Muscle of leg (tissue), 3 donors: ENCODE measurements at regions not wholly inside any gene's neighbourhood (a gene's known extent, or its start where the extent isn't known, plus 50 kb on each side); places are given as distances from the start of the nearest gene placed in this dataset.
A peak's percentile ranks its signal among the peaks of the same experiment; 100 is the strongest.

ENCODE experiments used
- DNase-seq: peaks from one replicate; pipeline ENCODE4 v3.0.0; 2013
- H3K27ac ChIP-seq: one replicate; pipeline ENCODE4 v1.5.1; 2013; ENCODE audit warnings: mild to moderate bottlenecking, low read length, control low read depth
- H3K27me3 ChIP-seq: one replicate; pipeline ENCODE4 v1.6.1; 2013; ENCODE audit warnings: low read length; ENCODE audit not compliant: control insufficient read depth, insufficient read depth
- H3K36me3 ChIP-seq: one replicate; pipeline ENCODE4 v1.6.1; 2013; ENCODE audit warnings: low read length; ENCODE audit not compliant: control insufficient read depth, insufficient read depth
- H3K4me1 ChIP-seq: one replicate; pipeline ENCODE4 v1.6.1; 2013; ENCODE audit warnings: low read length; ENCODE audit not compliant: control insufficient read depth, insufficient read depth
- H3K4me3 ChIP-seq: one replicate; pipeline ENCODE4 v1.5.1; 2013; ENCODE audit warnings: low read length, control low read depth
- H3K9me3 ChIP-seq: replicated peaks from 2 replicates; pipeline ENCODE4 v1.6.1; 2013; ENCODE audit warnings: low read depth, low read length; ENCODE audit not compliant: control insufficient read depth
- WGBS: methylation state at CpG from one replicate; pipeline ENCODE4 v1.1.5; 2013; ENCODE audit warnings: missing lambda C conversion rate; ENCODE audit not compliant: insufficient coverage; 5-methylcytosine and 5-hydroxymethylcytosine counted together

- Histone ChIP-seq H3K4me1 (no peaks in the 10 kb centered on the region), H3K27me3 (no peaks in the 10 kb centered on the region), H3K9me3 (peaks cover 2% of the 10 kb centered on the region), H3K36me3 (no peaks in the 10 kb centered on the region), H3K4me3 (no peak overlapping the region), H3K27ac (no peak overlapping the region)
- 63% methylated on average over 1 of the region's 3 CpGs for WGBS
- DNase-seq: peak; percentile 5
Measured at GRCh38 chr16:63816276-63816675, 1305.6 kb downstream of the CDH11 start.

DNA sequence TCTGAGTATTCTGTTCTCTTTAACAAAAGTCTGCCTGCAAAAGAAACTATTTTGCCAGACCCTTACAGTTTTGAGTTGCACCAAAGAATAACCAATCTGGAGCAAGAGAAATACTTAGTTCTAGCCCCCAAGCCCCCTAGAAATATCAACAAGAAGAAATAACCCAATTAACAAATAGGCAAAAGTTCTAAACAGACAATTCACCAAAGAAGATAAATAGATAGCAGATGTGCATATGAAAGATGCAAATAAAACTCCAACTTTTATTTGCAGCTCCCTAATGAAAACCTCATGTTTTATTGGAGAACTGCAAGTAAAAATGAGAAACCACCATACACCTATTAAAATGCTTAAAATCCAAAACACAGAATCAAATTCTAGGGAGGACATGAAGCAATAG is 1308.0 kb downstream of the CDH11 start:
- Histone ChIP-seq H3K4me1 (no peaks in the 10 kb centered on the region), H3K4me3 (no peak overlapping the region), H3K36me3 (no peaks in the 10 kb centered on the region), H3K27me3 (no peaks in the 10 kb centered on the region), H3K9me3 (no peaks in the 10 kb centered on the region), H3K27ac (no peak overlapping the region)
- peak; percentile 24 for DNase-seq

DNA sequence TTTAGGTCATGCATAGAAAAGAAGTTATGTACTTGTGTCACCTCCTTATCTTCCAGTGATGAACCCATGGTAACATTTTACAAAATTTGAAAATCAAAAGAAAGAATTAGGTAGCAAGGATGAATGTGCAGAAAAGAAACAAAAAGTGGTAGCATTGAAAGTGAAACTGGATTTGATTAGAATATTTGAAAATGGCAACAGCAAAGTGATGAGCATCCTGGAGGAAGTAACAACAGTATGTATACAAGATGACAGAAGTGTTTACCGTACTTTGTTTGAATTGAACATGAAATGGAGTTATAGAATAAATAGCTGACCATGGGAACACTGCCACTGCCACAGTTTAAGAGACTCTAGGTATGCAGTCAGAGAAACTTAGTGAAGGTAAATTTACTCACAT is 1313.1 kb downstream of the CDH11 start:
- H3K9me3 ChIP-seq: no peaks in the 10 kb centered on the region
- H3K4me1 ChIP-seq: no peaks in the 10 kb centered on the region
- no CpG with 5 or more reads among the region's 1 CpG for WGBS
- no peak overlapping the region for H3K27ac ChIP-seq
- no peaks in the 10 kb centered on the region for H3K36me3 ChIP-seq
- no peak overlapping the region for H3K4me3 ChIP-seq
- no peak for DNase-seq
- no peaks in the 10 kb centered on the region for H3K27me3 ChIP-seq

DNA sequence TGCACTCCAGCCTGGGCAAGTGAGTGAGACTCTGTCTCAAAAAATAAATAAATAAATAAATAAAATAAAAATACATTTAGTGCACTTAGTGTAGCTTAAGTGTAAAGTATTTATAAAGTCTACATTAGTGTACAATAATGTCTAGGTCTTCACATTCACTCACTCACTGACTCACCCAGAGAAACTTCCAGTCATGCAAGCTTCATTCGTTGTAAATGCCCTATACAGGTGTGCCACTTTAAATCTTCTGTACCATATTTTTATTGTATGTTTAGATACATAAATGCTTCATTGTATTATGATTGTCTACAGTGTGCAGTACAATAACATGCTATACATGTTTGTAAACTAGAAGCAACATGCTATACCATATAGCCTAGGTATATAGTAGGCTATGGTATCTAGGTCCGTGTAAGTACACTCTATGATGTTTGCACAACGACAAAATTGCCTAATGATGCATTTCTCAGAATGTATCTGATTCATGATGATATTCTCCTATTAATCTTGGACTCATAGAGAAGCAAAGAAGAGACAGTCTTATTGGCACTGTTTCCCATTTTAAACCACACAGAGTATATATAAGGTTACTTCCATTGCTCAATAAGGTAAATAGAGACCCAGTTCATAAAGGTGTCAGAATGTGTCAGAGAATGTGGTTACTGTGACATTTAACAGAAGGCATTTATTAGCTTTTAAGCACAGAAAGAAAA is 1314.9 kb downstream of the CDH11 start:
- DNase-seq: no peak
- H3K4me1 ChIP-seq: no peaks in the 10 kb centered on the region
- no peak overlapping the region for H3K4me3 ChIP-seq
- H3K9me3 ChIP-seq: no peaks in the 10 kb centered on the region
- H3K36me3 ChIP-seq: no peaks in the 10 kb centered on the region
- no CpG with 5 or more reads among the region's 3 CpGs for WGBS
- H3K27ac ChIP-seq: no peak overlapping the region
- H3K27me3 ChIP-seq: no peaks in the 10 kb centered on the region

GRCh38 chr16:63804126-63804525 is 1317.7 kb downstream of the CDH11 start:
- Histone ChIP-seq H3K27me3 (no peaks in the 10 kb centered on the region), H3K9me3 (no peaks in the 10 kb centered on the region), H3K4me3 (no peak overlapping the region), H3K36me3 (no peaks in the 10 kb centered on the region), H3K27ac (no peak overlapping the region), H3K4me1 (no peaks in the 10 kb centered on the region)
- no peak for DNase-seq
- no CpG with 5 or more reads among the region's 2 CpGs for WGBS

GRCh38 chr16:63789603-63790002 is 1332.3 kb downstream of the CDH11 start:
- Histone ChIP-seq H3K36me3 (no peaks in the 10 kb centered on the region), H3K9me3 (peaks cover 19% of the 10 kb centered on the region), H3K4me1 (no peaks in the 10 kb centered on the region), H3K27ac (no peak overlapping the region), H3K27me3 (no peaks in the 10 kb centered on the region), H3K4me3 (no peak overlapping the region)
- DNase-seq: no peak
- WGBS: 60% methylated on average over 1 of the region's 2 CpGs

GRCh38 chr16:63787014-63787413 is 1334.8 kb downstream of the CDH11 start:
- Histone ChIP-seq H3K4me1 (no peaks in the 10 kb centered on the region), H3K27ac (no peak overlapping the region), H3K36me3 (no peaks in the 10 kb centered on the region), H3K4me3 (no peak overlapping the region), H3K9me3 (peaks cover 19% of the 10 kb centered on the region), H3K27me3 (no peaks in the 10 kb centered on the region)
- DNase-seq: no peak
- WGBS: no CpG with 5 or more reads among the region's 1 CpG

GRCh38 chr16:63785170-63785569 is 1336.7 kb downstream of the CDH11 start:
- Histone ChIP-seq H3K36me3 (no peaks in the 10 kb centered on the region), H3K27me3 (no peaks in the 10 kb centered on the region), H3K4me3 (no peak overlapping the region), H3K27ac (no peak overlapping the region), H3K4me1 (no peaks in the 10 kb centered on the region), H3K9me3 (peaks cover 19% of the 10 kb centered on the region)
- 100% methylated on average over 1 of the region's 2 CpGs for WGBS
- no peak for DNase-seq

- no peak overlapping the region for H3K27ac ChIP-seq
- DNase-seq: no peak
- H3K27me3 ChIP-seq: no peaks in the 10 kb centered on the region
- no peaks in the 10 kb centered on the region for H3K9me3 ChIP-seq
- no peak overlapping the region for H3K4me3 ChIP-seq
- no peaks in the 10 kb centered on the region for H3K4me1 ChIP-seq
- no peaks in the 10 kb centered on the region for H3K36me3 ChIP-seq
Measured at GRCh38 chr16:63776437-63776836, 1345.4 kb downstream of the CDH11 start.

DNA sequence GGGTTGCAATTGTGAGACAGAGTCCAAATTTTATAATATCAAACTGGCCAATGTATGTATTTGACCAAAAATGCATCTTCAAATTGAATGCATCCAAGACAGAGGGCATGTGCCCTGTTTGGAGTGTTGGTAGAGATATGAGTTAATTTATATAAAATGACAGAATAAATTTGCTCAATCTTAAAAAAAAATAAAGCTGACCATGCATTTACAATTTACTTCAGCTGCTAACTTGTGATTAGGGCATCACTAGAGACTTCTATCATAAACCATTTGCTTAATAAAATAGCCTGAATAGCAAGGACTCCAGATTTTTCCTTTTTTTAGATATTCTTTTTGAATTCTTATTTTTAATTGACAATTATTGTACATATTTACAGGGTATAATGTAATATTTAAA is 1345.8 kb downstream of the CDH11 start:
- Histone ChIP-seq H3K9me3 (no peaks in the 10 kb centered on the region), H3K27me3 (no peaks in the 10 kb centered on the region), H3K27ac (no peak overlapping the region), H3K4me1 (no peaks in the 10 kb centered on the region), H3K36me3 (no peaks in the 10 kb centered on the region), H3K4me3 (no peak overlapping the region)
- DNase-seq: no peak

DNA sequence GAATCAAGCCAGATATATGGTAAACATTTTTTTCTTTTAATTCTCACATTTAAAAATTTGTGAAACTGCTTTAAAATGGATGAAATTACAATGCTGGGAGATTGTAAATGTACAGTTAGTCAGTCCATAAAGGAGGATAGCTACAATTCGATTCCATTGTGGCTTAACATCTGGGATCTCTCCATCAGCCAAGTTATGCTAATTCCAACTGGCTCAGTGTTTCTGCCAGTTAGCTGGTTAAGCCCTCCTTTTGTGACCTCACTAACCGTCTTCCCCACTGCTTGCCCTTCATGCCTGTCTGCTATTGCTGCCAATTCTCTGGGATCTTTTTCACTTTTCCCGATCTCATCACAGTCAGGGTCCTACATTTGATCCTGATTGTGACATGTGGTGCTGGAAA is 1347.6 kb downstream of the CDH11 start:
- H3K27me3 ChIP-seq: no peaks in the 10 kb centered on the region
- H3K36me3 ChIP-seq: no peaks in the 10 kb centered on the region
- peak; percentile 38 for DNase-seq
- H3K4me3 ChIP-seq: no peak overlapping the region
- no peaks in the 10 kb centered on the region for H3K4me1 ChIP-seq
- H3K9me3 ChIP-seq: no peaks in the 10 kb centered on the region
- 49% methylated on average over 2 of the region's 3 CpGs for WGBS
- H3K27ac ChIP-seq: no peak overlapping the region
